H1 (cell line): ENCODE measurements at regions not wholly inside any gene's neighbourhood (a gene's known extent, or its start where the extent isn't known, plus 50 kb on each side); places are given as distances from the start of the nearest gene placed in this dataset.

ENCODE experiments used
- CTCF ChIA-PET: fragments of 300-600 bp; sonication (Branson Sonifier 250); formaldehyde crosslinking; loops from one replicate; lab custom pipeline; 2021; ENCODE audit not compliant: partially characterized antibody; lab: Charles Lee
- POLR2A ChIA-PET: fragments of 300-600 bp; sonication (Branson Sonifier 250); formaldehyde crosslinking; loops from one replicate; lab custom pipeline; 2021; ENCODE audit warnings: inconsistent platforms; ENCODE audit not compliant: partially characterized antibody; lab: Charles Lee
- DNase-seq, 2 experiments: peaks; one replicate each; pipeline versions ENCODE4 v3.0.0 to v3.0.0-alpha.2; 2010 to 2022; ENCODE audit warnings: low spot score in 2 of 2, low read depth in 1 of 2, mixed read lengths in 1 of 2
- FAIRE-seq: peaks from 2 replicates; lab custom pipeline; 2011; peaks lifted over from hg19 to GRCh38; lab: Jason Lieb, UNC
- H2AFZ ChIP-seq: 2 replicates; pipeline ENCODE4 v1.8.1; 2012; ENCODE audit warnings: low read length, inconsistent platforms
- H2AK5ac ChIP-seq: 2 replicates; pipeline ENCODE4 v1.6.1; 2013; ENCODE audit warnings: low read depth, low read length
- H2BK120ac ChIP-seq: replicated peaks from 2 replicates; pipeline ENCODE3; 2013; ENCODE audit warnings: low read depth, low read length, inconsistent platforms
- H2BK12ac ChIP-seq: 2 replicates; pipeline ENCODE4 v1.6.1; 2013; ENCODE audit warnings: low read depth, low read length
- H2BK15ac ChIP-seq: 2 replicates; pipeline ENCODE4 v1.6.1; 2013; ENCODE audit warnings: low read length
- H2BK20ac ChIP-seq: 2 replicates; pipeline ENCODE4 v1.6.1; 2013; ENCODE audit warnings: low read length
- H2BK5ac ChIP-seq: 2 replicates; pipeline ENCODE4 v1.6.1; 2013; ENCODE audit warnings: low read depth, low read length
- H3K14ac ChIP-seq: 2 replicates; pipeline ENCODE4 v1.6.1; 2013; ENCODE audit warnings: inconsistent platforms; ENCODE audit not compliant: insufficient read length
- H3K18ac ChIP-seq: 2 replicates; pipeline ENCODE4 v1.6.1; 2013; ENCODE audit warnings: low read length; ENCODE audit errors: extremely low read depth
- H3K23ac ChIP-seq: 2 replicates; pipeline ENCODE4 v1.6.1; 2013; ENCODE audit warnings: inconsistent platforms; ENCODE audit not compliant: insufficient read length
- H3K23me2 ChIP-seq: 2 replicates; pipeline ENCODE4 v1.6.1; 2013; ENCODE audit warnings: low read depth, low read length
- H3K27ac ChIP-seq: 2 replicates; pipeline ENCODE4 v1.6.1; 2011; ENCODE audit warnings: low read depth, low read length, inconsistent platforms
- H3K27me3 ChIP-seq, 4 experiments: replicated peaks in 1 of 4; 1 replicate in 1 of 4; 2 replicates in 3 of 4; pipeline versions ENCODE4 v1.6.1 to v1.8.1; 2011 to 2013; ENCODE audit warnings: low read length in 3 of 4, mild to moderate bottlenecking in 3 of 4, inconsistent platforms in 2 of 4, mixed read lengths in 2 of 4, moderate library complexity in 1 of 4; ENCODE audit not compliant: control insufficient read depth in 3 of 4, insufficient read depth in 3 of 4; ENCODE audit errors: extremely low read depth in 1 of 4
- H3K36me3 ChIP-seq, 4 experiments: 2 replicates each; pipeline versions ENCODE4 v1.6.1 to v1.8.1; 2011 to 2013; ENCODE audit warnings: mild to moderate bottlenecking in 4 of 4, low read length in 3 of 4, moderate library complexity in 2 of 4, control low read depth in 1 of 4, inconsistent platforms in 1 of 4; ENCODE audit not compliant: insufficient read depth in 4 of 4, control insufficient read depth in 2 of 4
- H3K4ac ChIP-seq: replicated peaks from 2 replicates; pipeline ENCODE3; 2013; ENCODE audit warnings: low read length, low read depth, mixed read lengths, inconsistent platforms; ENCODE audit not compliant: insufficient read length
- H3K4me1 ChIP-seq, 4 experiments: replicated peaks in 1 of 4; 1 replicate in 1 of 4; 2 replicates in 3 of 4; pipeline versions ENCODE4 v1.6.1 to v1.8.1; 2011 to 2013; ENCODE audit warnings: low read length in 3 of 4, inconsistent platforms in 2 of 4, mixed read lengths in 1 of 4; ENCODE audit not compliant: insufficient read depth in 4 of 4, control insufficient read depth in 3 of 4
- H3K4me2 ChIP-seq, 2 experiments: 2 replicates each; pipeline versions ENCODE4 v1.6.1 to v1.8.1; 2011 to 2013; ENCODE audit warnings: low read depth in 2 of 2, low read length in 2 of 2, control low read depth in 1 of 2, inconsistent platforms in 1 of 2, mild to moderate bottlenecking in 1 of 2; ENCODE audit not compliant: insufficient read depth in 1 of 2
- H3K4me3 ChIP-seq, 4 experiments: fragments of 200-600, 300-600 bp in 1 of 4; sonication (generic), shearing (Covaris generic), sonication (Bioruptor Twin) in 1 of 4; 2 replicates each; pipeline versions ENCODE4 v1.5.1 to v1.8.1; 2011 to 2016; ENCODE audit warnings: low read length in 4 of 4, low read depth in 3 of 4, control low read depth in 2 of 4, inconsistent platforms in 2 of 4, mild to moderate bottlenecking in 2 of 4, mixed read lengths in 1 of 4, moderate library complexity in 1 of 4; ENCODE audit not compliant: insufficient read depth in 2 of 4; ENCODE audit errors: extremely low read depth in 1 of 4
- H3K56ac ChIP-seq: replicated peaks from 2 replicates; pipeline ENCODE3; 2013; ENCODE audit warnings: low read depth, mild to moderate bottlenecking, mixed read lengths, low read length, inconsistent platforms; ENCODE audit not compliant: insufficient read length
- H3K79me1 ChIP-seq: 2 replicates; pipeline ENCODE4 v1.6.1; 2013; ENCODE audit warnings: low read depth, low read length, control low read depth
- H3K79me2 ChIP-seq, 2 experiments: 2 replicates each; pipeline versions ENCODE4 v1.6.1 to v1.8.1; 2012 to 2013; ENCODE audit warnings: low read length in 2 of 2, mild to moderate bottlenecking in 2 of 2, inconsistent platforms in 1 of 2; ENCODE audit not compliant: insufficient read depth in 2 of 2, control insufficient read depth in 1 of 2
- H3K9ac ChIP-seq, 4 experiments: replicated peaks in 1 of 4; 1 replicate in 1 of 4; 2 replicates in 3 of 4; pipeline versions ENCODE4 v1.6.1 to v1.8.1; 2011 to 2013; ENCODE audit warnings: low read depth in 3 of 4, low read length in 3 of 4, control low read depth in 2 of 4, mild to moderate bottlenecking in 2 of 4, moderate library complexity in 2 of 4, inconsistent platforms in 1 of 4; ENCODE audit errors: extremely low read depth in 1 of 4
- H3K9me3 ChIP-seq, 2 experiments: 2 replicates each; pipeline versions ENCODE4 v1.6.1 to v1.8.1; 2012 to 2013; ENCODE audit warnings: mild to moderate bottlenecking in 2 of 2, moderate library complexity in 2 of 2, control low read depth in 1 of 2, inconsistent platforms in 1 of 2, low read depth in 1 of 2, low read length in 1 of 2, mixed read lengths in 1 of 2; ENCODE audit not compliant: insufficient read depth in 2 of 2
- H4K20me1 ChIP-seq, 2 experiments: replicated peaks in 1 of 2; 2 replicates each; pipeline versions ENCODE3 to v1.8.1; 2011 to 2013; ENCODE audit warnings: inconsistent platforms in 2 of 2, low read length in 2 of 2, mild to moderate bottlenecking in 1 of 2; ENCODE audit not compliant: insufficient read depth in 2 of 2, control insufficient read depth in 1 of 2
- H4K5ac ChIP-seq: 2 replicates; pipeline ENCODE4 v1.6.1; 2013; ENCODE audit warnings: low read length, low read depth, mixed read lengths, inconsistent platforms; ENCODE audit not compliant: insufficient read length
- H4K8ac ChIP-seq: 2 replicates; pipeline ENCODE4 v1.8.0; 2013; ENCODE audit warnings: mild to moderate bottlenecking, moderate library complexity, low read length, inconsistent platforms; ENCODE audit not compliant: insufficient read depth; ENCODE audit errors: extremely low read depth
- H4K91ac ChIP-seq: replicated peaks from 2 replicates; pipeline ENCODE3; 2013; ENCODE audit warnings: low read length, mixed read lengths, inconsistent platforms; ENCODE audit not compliant: insufficient read length
- CBX5 ChIP-seq: fragments of 300-800, 300-1000 bp; sonication (generic); IDR thresholded peaks from 2 replicates; pipeline ENCODE4 v1.7.1; 2016; ENCODE audit warnings: antibody characterized with exemption, low read length, low read depth
- CBX8 ChIP-seq: fragments of 300-800, 300-1000 bp; sonication (generic); IDR thresholded peaks from 2 replicates; pipeline ENCODE4 v1.7.1; 2016; ENCODE audit warnings: low read depth, low read length, borderline replicate concordance
- CHD1 ChIP-seq: IDR thresholded peaks from 2 replicates; pipeline ENCODE4 v1.6.1; 2012; ENCODE audit warnings: low read depth, low read length, improper control_type of control experiment
- CHD2 ChIP-seq: IDR thresholded peaks from 2 replicates; pipeline ENCODE4 v1.6.1; 2012; ENCODE audit warnings: low read length, improper control_type of control experiment
- EP300 ChIP-seq, 2 experiments: IDR thresholded peaks; 1 replicate in 1 of 2; 2 replicates in 1 of 2; pipeline ENCODE4 v1.6.1; 2011 to 2012; ENCODE audit warnings: low read depth in 2 of 2, low read length in 2 of 2, mild to moderate bottlenecking in 2 of 2, borderline replicate concordance in 1 of 2, inconsistent platforms in 1 of 2, moderate library complexity in 1 of 2
- GABPA ChIP-seq: IDR thresholded peaks from 2 replicates; pipeline ENCODE4 v1.6.1; 2011; ENCODE audit warnings: mild to moderate bottlenecking, low read length, moderate library complexity, borderline replicate concordance; ENCODE audit not compliant: insufficient read depth
- GTF2F1 ChIP-seq: IDR thresholded peaks from 2 replicates; pipeline ENCODE4 v1.6.1; 2012; ENCODE audit warnings: low read depth, low read length, improper control_type of control experiment, borderline replicate concordance
- KDM4A ChIP-seq: IDR thresholded peaks from one replicate; pipeline ENCODE4 v1.7.1; 2012; ENCODE audit warnings: low read depth, mild to moderate bottlenecking, moderate library complexity, low read length, inconsistent platforms; ENCODE audit not compliant: severe bottlenecking
- POLR2A ChIP-seq, 2 experiments: IDR thresholded peaks; 1 replicate in 1 of 2; 2 replicates in 1 of 2; pipeline ENCODE4 v1.6.1; 2011; ENCODE audit warnings: low read depth in 2 of 2, low read length in 2 of 2, mild to moderate bottlenecking in 2 of 2; ENCODE audit errors: control extremely low read depth in 1 of 2
- RXRA ChIP-seq: IDR thresholded peaks from 2 replicates; pipeline ENCODE4 v1.6.1; 2011; ENCODE audit warnings: low read depth, mild to moderate bottlenecking, low read length, moderate library complexity; ENCODE audit not compliant: insufficient read depth
- SIN3A ChIP-seq, 2 experiments: IDR thresholded peaks in 1 of 2; conservative IDR thresholded peaks in 1 of 2; 2 replicates each; pipeline ENCODE4 v1.6.1; 2011 to 2012; ENCODE audit warnings: low read length in 2 of 2, improper control_type of control experiment in 1 of 2, low read depth in 1 of 2, mild to moderate bottlenecking in 1 of 2
- SP2 ChIP-seq: IDR thresholded peaks from 2 replicates; pipeline ENCODE4 v1.6.1; 2012; ENCODE audit warnings: mild to moderate bottlenecking, low read length, inconsistent platforms
- TAF1 ChIP-seq: IDR thresholded peaks from 2 replicates; pipeline ENCODE4 v1.6.1; 2011; ENCODE audit warnings: mild to moderate bottlenecking, low read depth, low read length
- ZNF274 ChIP-seq: IDR thresholded peaks from 2 replicates; pipeline ENCODE4 v1.7.0; 2012; ENCODE audit warnings: low read length, borderline replicate concordance; ENCODE audit errors: extremely low read depth
- WGBS, 2 experiments: shearing (Covaris generic) in 1 of 2; methylation state at CpG; one replicate each; pipeline versions ENCODE4 v1.1.6 to v1.1.7; 2013 to 2015; ENCODE audit warnings: low lambda C conversion rate in 2 of 2, mixed read lengths in 2 of 2, inconsistent platforms in 1 of 2, low coverage in 1 of 2, missing lambda C conversion rate in 1 of 2; ENCODE audit not compliant: insufficient replicate concordance in 2 of 2, insufficient coverage in 1 of 2, insufficient read length in 1 of 2; ENCODE audit errors: extremely low coverage in 1 of 2, missing lambda C conversion rate in 1 of 2; 5-methylcytosine and 5-hydroxymethylcytosine counted together

DNA sequence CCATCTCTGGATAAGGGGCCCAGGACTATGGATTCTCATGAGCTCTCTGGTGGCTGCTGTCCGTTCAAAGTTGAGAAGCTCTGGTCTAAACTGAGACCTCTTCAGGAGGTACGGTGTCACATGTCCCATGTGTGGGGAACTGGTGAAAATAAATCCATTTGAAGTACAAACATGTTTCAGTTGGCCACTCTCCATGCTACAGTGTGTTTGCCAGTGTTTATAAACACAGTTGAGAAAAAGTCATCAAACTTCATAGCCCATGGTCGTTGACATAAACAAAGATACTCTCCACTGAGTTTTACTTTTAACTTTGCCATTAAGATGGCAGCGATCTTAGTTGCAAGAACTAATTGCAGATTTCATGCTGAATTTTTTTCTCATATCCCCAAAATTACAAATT is 72.8 kb downstream of the PSMG1 start:
- H3K56ac ChIP-seq, result no peak overlapping the region

More for the DNA sequence above, 72.8 kb downstream of the PSMG1 start:
- Histone ChIP-seq H3K14ac (no peak overlapping the region), H3K4me2 (no peak overlapping the region), H3K4ac (no peak overlapping the region), H3K23ac (no peak overlapping the region), H2BK120ac (no peak overlapping the region), H2BK12ac (no peak overlapping the region), H3K36me3 (no peaks in the 10 kb centered on the region), H2BK20ac (no peak overlapping the region), H3K79me2 (no peaks in the 10 kb centered on the region), H4K8ac (no peak overlapping the region), H4K91ac (no peak overlapping the region), H3K79me1 (no peaks in the 10 kb centered on the region), H4K5ac (no peak overlapping the region), H3K27me3 (0 out of 7 replicates have a peak, but pooled peaks cover 0 to 3% (median 0%) of the 10 kb centered on the region in 4 experiments), H3K9ac (no peak overlapping the region), H3K9me3 (no peaks in the 10 kb centered on the region), H2AK5ac (no peak overlapping the region), H3K4me3 (no peak overlapping the region), H3K4me1 (no peaks in the 10 kb centered on the region), H2BK5ac (no peak overlapping the region)
- FAIRE-seq, result no peak
- WGBS, 2 experiments, result 86% methylated on average over 4 of the region's 4 CpGs; no CpG with 5 or more reads in 1 of the 2 experiments
- DNase-seq, result no peak
- TF ChIP-seq GABPA (no peak), TAF1 (no peak), KDM4A (no peak), CHD2 (no peak), ZNF274 (no peak), CBX5 (no peak), EP300 (IDR thresholded peaks at IDR 0.05; ENCODE audit: borderline replicate concordance in 1 of 2, low read depth in 2 of 2, low read length in 2 of 2) (no peak), SP2 (no peak), GTF2F1 (no peak), RXRA (no peak), CBX8 (no peak), POLR2A (IDR thresholded peaks at IDR 0.05; ENCODE audit: control extremely low read depth in 1 of 2, low read depth in 2 of 2, low read length in 2 of 2) (no peak), SIN3A (conservative IDR thresholded peaks at IDR 0.05 in 1 of 2, IDR thresholded peaks at IDR 0.05 in 1 of 2; ENCODE audit: low read depth in 1 of 2, low read length in 2 of 2) (no peak), CHD1 (no peak)
- TF ChIP-seq, all 59 proteins: peak for 0
- no peaks in the 10 kb centered on the region for H3K23me2 ChIP-seq
- CTCF ChIA-PET, result interaction anchor here (1.2 to 1.3 kb wide), 2 partner anchors 14 to 40 kb away, joined by 4 read pairs; no protein-coding TSS in a partner anchor
- no peaks in the 10 kb centered on the region for H4K20me1 ChIP-seq
- no peak overlapping the region for H2AFZ ChIP-seq
- H3K27ac ChIP-seq, result no peak overlapping the region
- POLR2A ChIA-PET, result no interaction called here
- H3K18ac ChIP-seq, result no peak overlapping the region
- no peak overlapping the region for H2BK15ac ChIP-seq
